H1 (cell line): ENCODE measurements at regions not wholly inside any gene's neighbourhood (a gene's known extent, or its start where the extent isn't known, plus 50 kb on each side); places are given as distances from the start of the nearest gene placed in this dataset.

Experiments
- CTCF ChIA-PET: fragments of 300-600 bp; sonication (Branson Sonifier 250); formaldehyde crosslinking; loops from one replicate; lab custom pipeline; 2021; ENCODE audit not compliant: partially characterized antibody; lab: Charles Lee
- POLR2A ChIA-PET: fragments of 300-600 bp; sonication (Branson Sonifier 250); formaldehyde crosslinking; loops from one replicate; lab custom pipeline; 2021; ENCODE audit warnings: inconsistent platforms; ENCODE audit not compliant: partially characterized antibody; lab: Charles Lee
- DNase-seq, 2 experiments: peaks; one replicate each; pipeline versions ENCODE4 v3.0.0 to v3.0.0-alpha.2; 2010 to 2022; ENCODE audit warnings: low spot score in 2 of 2, low read depth in 1 of 2, mixed read lengths in 1 of 2
- FAIRE-seq: peaks from 2 replicates; lab custom pipeline; 2011; peaks lifted over from hg19 to GRCh38; lab: Jason Lieb, UNC
- H2AFZ ChIP-seq: 2 replicates; pipeline ENCODE4 v1.8.1; 2012; ENCODE audit warnings: low read length, inconsistent platforms
- H2AK5ac ChIP-seq: 2 replicates; pipeline ENCODE4 v1.6.1; 2013; ENCODE audit warnings: low read depth, low read length
- H2BK120ac ChIP-seq: replicated peaks from 2 replicates; pipeline ENCODE3; 2013; ENCODE audit warnings: low read depth, low read length, inconsistent platforms
- H2BK12ac ChIP-seq: 2 replicates; pipeline ENCODE4 v1.6.1; 2013; ENCODE audit warnings: low read depth, low read length
- H2BK15ac ChIP-seq: 2 replicates; pipeline ENCODE4 v1.6.1; 2013; ENCODE audit warnings: low read length
- H2BK20ac ChIP-seq: 2 replicates; pipeline ENCODE4 v1.6.1; 2013; ENCODE audit warnings: low read length
- H2BK5ac ChIP-seq: 2 replicates; pipeline ENCODE4 v1.6.1; 2013; ENCODE audit warnings: low read depth, low read length
- H3K14ac ChIP-seq: 2 replicates; pipeline ENCODE4 v1.6.1; 2013; ENCODE audit warnings: inconsistent platforms; ENCODE audit not compliant: insufficient read length
- H3K18ac ChIP-seq: 2 replicates; pipeline ENCODE4 v1.6.1; 2013; ENCODE audit warnings: low read length; ENCODE audit errors: extremely low read depth
- H3K23ac ChIP-seq: 2 replicates; pipeline ENCODE4 v1.6.1; 2013; ENCODE audit warnings: inconsistent platforms; ENCODE audit not compliant: insufficient read length
- H3K23me2 ChIP-seq: 2 replicates; pipeline ENCODE4 v1.6.1; 2013; ENCODE audit warnings: low read depth, low read length
- H3K27ac ChIP-seq: 2 replicates; pipeline ENCODE4 v1.6.1; 2011; ENCODE audit warnings: low read depth, low read length, inconsistent platforms
- H3K27me3 ChIP-seq, 4 experiments: replicated peaks in 1 of 4; 1 replicate in 1 of 4; 2 replicates in 3 of 4; pipeline versions ENCODE4 v1.6.1 to v1.8.1; 2011 to 2013; ENCODE audit warnings: low read length in 3 of 4, mild to moderate bottlenecking in 3 of 4, inconsistent platforms in 2 of 4, mixed read lengths in 2 of 4, moderate library complexity in 1 of 4; ENCODE audit not compliant: control insufficient read depth in 3 of 4, insufficient read depth in 3 of 4; ENCODE audit errors: extremely low read depth in 1 of 4
- H3K36me3 ChIP-seq, 4 experiments: 2 replicates each; pipeline versions ENCODE4 v1.6.1 to v1.8.1; 2011 to 2013; ENCODE audit warnings: mild to moderate bottlenecking in 4 of 4, low read length in 3 of 4, moderate library complexity in 2 of 4, control low read depth in 1 of 4, inconsistent platforms in 1 of 4; ENCODE audit not compliant: insufficient read depth in 4 of 4, control insufficient read depth in 2 of 4
- H3K4ac ChIP-seq: replicated peaks from 2 replicates; pipeline ENCODE3; 2013; ENCODE audit warnings: low read length, low read depth, mixed read lengths, inconsistent platforms; ENCODE audit not compliant: insufficient read length
- H3K4me1 ChIP-seq, 4 experiments: replicated peaks in 1 of 4; 1 replicate in 1 of 4; 2 replicates in 3 of 4; pipeline versions ENCODE4 v1.6.1 to v1.8.1; 2011 to 2013; ENCODE audit warnings: low read length in 3 of 4, inconsistent platforms in 2 of 4, mixed read lengths in 1 of 4; ENCODE audit not compliant: insufficient read depth in 4 of 4, control insufficient read depth in 3 of 4
- H3K4me2 ChIP-seq, 2 experiments: 2 replicates each; pipeline versions ENCODE4 v1.6.1 to v1.8.1; 2011 to 2013; ENCODE audit warnings: low read depth in 2 of 2, low read length in 2 of 2, control low read depth in 1 of 2, inconsistent platforms in 1 of 2, mild to moderate bottlenecking in 1 of 2; ENCODE audit not compliant: insufficient read depth in 1 of 2
- H3K4me3 ChIP-seq, 4 experiments: fragments of 200-600, 300-600 bp in 1 of 4; sonication (generic), shearing (Covaris generic), sonication (Bioruptor Twin) in 1 of 4; 2 replicates each; pipeline versions ENCODE4 v1.5.1 to v1.8.1; 2011 to 2016; ENCODE audit warnings: low read length in 4 of 4, low read depth in 3 of 4, control low read depth in 2 of 4, inconsistent platforms in 2 of 4, mild to moderate bottlenecking in 2 of 4, mixed read lengths in 1 of 4, moderate library complexity in 1 of 4; ENCODE audit not compliant: insufficient read depth in 2 of 4; ENCODE audit errors: extremely low read depth in 1 of 4
- H3K56ac ChIP-seq: replicated peaks from 2 replicates; pipeline ENCODE3; 2013; ENCODE audit warnings: low read depth, mild to moderate bottlenecking, mixed read lengths, low read length, inconsistent platforms; ENCODE audit not compliant: insufficient read length
- H3K79me1 ChIP-seq: 2 replicates; pipeline ENCODE4 v1.6.1; 2013; ENCODE audit warnings: low read depth, low read length, control low read depth
- H3K79me2 ChIP-seq, 2 experiments: 2 replicates each; pipeline versions ENCODE4 v1.6.1 to v1.8.1; 2012 to 2013; ENCODE audit warnings: low read length in 2 of 2, mild to moderate bottlenecking in 2 of 2, inconsistent platforms in 1 of 2; ENCODE audit not compliant: insufficient read depth in 2 of 2, control insufficient read depth in 1 of 2
- H3K9ac ChIP-seq, 4 experiments: replicated peaks in 1 of 4; 1 replicate in 1 of 4; 2 replicates in 3 of 4; pipeline versions ENCODE4 v1.6.1 to v1.8.1; 2011 to 2013; ENCODE audit warnings: low read depth in 3 of 4, low read length in 3 of 4, control low read depth in 2 of 4, mild to moderate bottlenecking in 2 of 4, moderate library complexity in 2 of 4, inconsistent platforms in 1 of 4; ENCODE audit errors: extremely low read depth in 1 of 4
- H3K9me3 ChIP-seq, 2 experiments: 2 replicates each; pipeline versions ENCODE4 v1.6.1 to v1.8.1; 2012 to 2013; ENCODE audit warnings: mild to moderate bottlenecking in 2 of 2, moderate library complexity in 2 of 2, control low read depth in 1 of 2, inconsistent platforms in 1 of 2, low read depth in 1 of 2, low read length in 1 of 2, mixed read lengths in 1 of 2; ENCODE audit not compliant: insufficient read depth in 2 of 2
- H4K20me1 ChIP-seq, 2 experiments: replicated peaks in 1 of 2; 2 replicates each; pipeline versions ENCODE3 to v1.8.1; 2011 to 2013; ENCODE audit warnings: inconsistent platforms in 2 of 2, low read length in 2 of 2, mild to moderate bottlenecking in 1 of 2; ENCODE audit not compliant: insufficient read depth in 2 of 2, control insufficient read depth in 1 of 2
- H4K5ac ChIP-seq: 2 replicates; pipeline ENCODE4 v1.6.1; 2013; ENCODE audit warnings: low read length, low read depth, mixed read lengths, inconsistent platforms; ENCODE audit not compliant: insufficient read length
- H4K8ac ChIP-seq: 2 replicates; pipeline ENCODE4 v1.8.0; 2013; ENCODE audit warnings: mild to moderate bottlenecking, moderate library complexity, low read length, inconsistent platforms; ENCODE audit not compliant: insufficient read depth; ENCODE audit errors: extremely low read depth
- H4K91ac ChIP-seq: replicated peaks from 2 replicates; pipeline ENCODE3; 2013; ENCODE audit warnings: low read length, mixed read lengths, inconsistent platforms; ENCODE audit not compliant: insufficient read length
- ATF3 ChIP-seq: IDR thresholded peaks from 2 replicates; pipeline ENCODE4 v1.6.1; 2011; ENCODE audit warnings: low read depth, mild to moderate bottlenecking, low read length; ENCODE audit not compliant: insufficient read depth
- CREB1 ChIP-seq: IDR thresholded peaks from 2 replicates; pipeline ENCODE4 v1.6.1; 2012; ENCODE audit warnings: inconsistent platforms
- E2F6 ChIP-seq: IDR thresholded peaks from 2 replicates; pipeline ENCODE4 v1.6.1; 2012; ENCODE audit warnings: inconsistent platforms
- JUND ChIP-seq: IDR thresholded peaks from 2 replicates; pipeline ENCODE4 v1.6.1; 2011; ENCODE audit warnings: mild to moderate bottlenecking, improper control_type of control experiment, low read length
- MAX ChIP-seq: IDR thresholded peaks from 2 replicates; pipeline ENCODE4 v1.6.1; 2012; ENCODE audit warnings: inconsistent platforms
- POLR2A ChIP-seq, 2 experiments: IDR thresholded peaks; 1 replicate in 1 of 2; 2 replicates in 1 of 2; pipeline ENCODE4 v1.6.1; 2011; ENCODE audit warnings: low read depth in 2 of 2, low read length in 2 of 2, mild to moderate bottlenecking in 2 of 2; ENCODE audit errors: control extremely low read depth in 1 of 2
- POLR2AphosphoS5 ChIP-seq: IDR thresholded peaks from 2 replicates; pipeline ENCODE4 v1.6.1; 2011; ENCODE audit warnings: low read depth, low read length
- TAF7 ChIP-seq: optimal IDR thresholded peaks from 2 replicates; pipeline ENCODE3; 2011; ENCODE audit warnings: low read depth, mild to moderate bottlenecking, inconsistent platforms, low read length, moderate library complexity, borderline replicate concordance
- TCF12 ChIP-seq: IDR thresholded peaks from 2 replicates; pipeline ENCODE4 v1.6.1; 2011; ENCODE audit warnings: low read depth, mild to moderate bottlenecking, low read length
- WGBS, 2 experiments: shearing (Covaris generic) in 1 of 2; methylation state at CpG; one replicate each; pipeline versions ENCODE4 v1.1.6 to v1.1.7; 2013 to 2015; ENCODE audit warnings: low lambda C conversion rate in 2 of 2, mixed read lengths in 2 of 2, inconsistent platforms in 1 of 2, low coverage in 1 of 2, missing lambda C conversion rate in 1 of 2; ENCODE audit not compliant: insufficient replicate concordance in 2 of 2, insufficient coverage in 1 of 2, insufficient read length in 1 of 2; ENCODE audit errors: extremely low coverage in 1 of 2, missing lambda C conversion rate in 1 of 2; 5-methylcytosine and 5-hydroxymethylcytosine counted together

- POLR2A ChIA-PET, result no interaction called here
These were observed 255.6 kb upstream of the CNTN4 start for GRCh38 chr3:1843111-1843510.

More at GRCh38 chr3:1843111-1843510, 255.6 kb upstream of the CNTN4 start:
- Histone ChIP-seq H3K36me3 (no peaks in the 10 kb centered on the region), H3K79me1 (no peaks in the 10 kb centered on the region)
- TF ChIP-seq ATF3, result no peak
- no peak for TF ChIP-seq TAF7
- no peak for TF ChIP-seq MAX
- TF ChIP-seq E2F6, result no peak
- no peak for TF ChIP-seq POLR2AphosphoS5
- TF ChIP-seq JUND, result no peak
- TF ChIP-seq POLR2A (IDR thresholded peaks at IDR 0.05; ENCODE audit: control extremely low read depth in 1 of 2, low read depth in 2 of 2, low read length in 2 of 2), result no peak
- TF ChIP-seq TCF12, result no peak
- TF ChIP-seq CREB1, result no peak
- TF ChIP-seq, all 59 proteins: peak for 0
- Histone ChIP-seq H4K5ac (no peak overlapping the region), H4K20me1 (no peaks in the 10 kb centered on the region), H3K4me2 (no peak overlapping the region), H2BK120ac (no peak overlapping the region), H2AFZ (0 out of 2 replicates have a peak overlapping the region, but pooled peaks have one; percentile 11), H3K79me2 (no peaks in the 10 kb centered on the region), H3K4ac (no peak overlapping the region), H2BK5ac (no peak overlapping the region), H3K23ac (no peak overlapping the region), H3K4me3 (no peak overlapping the region), H3K27ac (no peak overlapping the region), H3K27me3 (no peaks in the 10 kb centered on the region), H3K9me3 (no peaks in the 10 kb centered on the region), H2AK5ac (no peak overlapping the region), H3K23me2 (no peaks in the 10 kb centered on the region; the same call in 1 of the 2 replicates), H2BK15ac (no peak overlapping the region), H2BK12ac (no peak overlapping the region), H3K18ac (no peak overlapping the region), H2BK20ac (no peak overlapping the region), H4K8ac (no peak overlapping the region), H3K9ac (no peak overlapping the region), H4K91ac (no peak overlapping the region), H3K56ac (no peak overlapping the region), H3K4me1 (no peaks in the 10 kb centered on the region), H3K14ac (no peak overlapping the region)
- CTCF ChIA-PET, result no interaction called here
- FAIRE-seq, result no peak
- 67% methylated on average over 6 of the region's 6 CpGs; no CpG with 5 or more reads in 1 of the 2 experiments for WGBS, 2 experiments
- DNase-seq, result no peak
